Stomach (tissue), 4 donors: ENCODE measurements at regions not wholly inside any gene's neighbourhood (a gene's known extent, or its start where the extent isn't known, plus 50 kb on each side); places are given as distances from the start of the nearest gene placed in this dataset.

ENCODE experiments used
- EP300 ChIP-seq: sonication (generic); formaldehyde crosslinking; IDR thresholded peaks from one replicate; pipeline ENCODE4 v1.6.1; 2017; ENCODE audit warnings: antibody characterized with exemption
- POLR2AphosphoS5 ChIP-seq, 3 donors: sonication (generic); formaldehyde crosslinking; IDR thresholded peaks; one replicate each; pipeline ENCODE4 v1.6.1; 2016; ENCODE audit warnings: antibody characterized with exemption in 3 of 3
- TF ChIP-seq, protein P1 (sequence below), 7 experiments: fragments of 450-650 bp in 4 of 7; fragments of 200-600 bp in 3 of 7; sonication (generic) in 3 of 7; IDR thresholded peaks; one replicate each; pipeline ENCODE4 v1.5.1; 2016 to 2019; ENCODE audit warnings: antibody characterized with exemption in 7 of 7, control low read depth in 2 of 7, mild to moderate bottlenecking in 1 of 7

GRCh38 chr2:145356056-145356455 lies 836.1 kb upstream of the ZEB2 start:
- TF ChIP-seq, protein P1, sequence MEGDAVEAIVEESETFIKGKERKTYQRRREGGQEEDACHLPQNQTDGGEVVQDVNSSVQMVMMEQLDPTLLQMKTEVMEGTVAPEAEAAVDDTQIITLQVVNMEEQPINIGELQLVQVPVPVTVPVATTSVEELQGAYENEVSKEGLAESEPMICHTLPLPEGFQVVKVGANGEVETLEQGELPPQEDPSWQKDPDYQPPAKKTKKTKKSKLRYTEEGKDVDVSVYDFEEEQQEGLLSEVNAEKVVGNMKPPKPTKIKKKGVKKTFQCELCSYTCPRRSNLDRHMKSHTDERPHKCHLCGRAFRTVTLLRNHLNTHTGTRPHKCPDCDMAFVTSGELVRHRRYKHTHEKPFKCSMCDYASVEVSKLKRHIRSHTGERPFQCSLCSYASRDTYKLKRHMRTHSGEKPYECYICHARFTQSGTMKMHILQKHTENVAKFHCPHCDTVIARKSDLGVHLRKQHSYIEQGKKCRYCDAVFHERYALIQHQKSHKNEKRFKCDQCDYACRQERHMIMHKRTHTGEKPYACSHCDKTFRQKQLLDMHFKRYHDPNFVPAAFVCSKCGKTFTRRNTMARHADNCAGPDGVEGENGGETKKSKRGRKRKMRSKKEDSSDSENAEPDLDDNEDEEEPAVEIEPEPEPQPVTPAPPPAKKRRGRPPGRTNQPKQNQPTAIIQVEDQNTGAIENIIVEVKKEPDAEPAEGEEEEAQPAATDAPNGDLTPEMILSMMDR (IDR thresholded peaks at IDR 0.05): no peak
- TF ChIP-seq EP300: no peak
- no peak for TF ChIP-seq POLR2AphosphoS5 (IDR thresholded peaks at IDR 0.05)
